GM19397 (cell line): ENCODE measurements at regions not wholly inside any gene's neighbourhood (a gene's known extent, or its start where the extent isn't known, plus 50 kb on each side); places are given as distances from the start of the nearest gene placed in this dataset.

ENCODE experiments used
- ATAC-seq: cut with Tn5 transposase; IDR thresholded peaks from one replicate; pipeline ENCODE4 v1.9.1; 2021; ENCODE audit warnings: mild to moderate bottlenecking, moderate library complexity; ENCODE audit not compliant: unreplicated experiment

- no peak for ATAC-seq
Measured at GRCh38 chr13:29909081-29909730, 58.8 kb upstream of the UBL3 start.

DNA sequence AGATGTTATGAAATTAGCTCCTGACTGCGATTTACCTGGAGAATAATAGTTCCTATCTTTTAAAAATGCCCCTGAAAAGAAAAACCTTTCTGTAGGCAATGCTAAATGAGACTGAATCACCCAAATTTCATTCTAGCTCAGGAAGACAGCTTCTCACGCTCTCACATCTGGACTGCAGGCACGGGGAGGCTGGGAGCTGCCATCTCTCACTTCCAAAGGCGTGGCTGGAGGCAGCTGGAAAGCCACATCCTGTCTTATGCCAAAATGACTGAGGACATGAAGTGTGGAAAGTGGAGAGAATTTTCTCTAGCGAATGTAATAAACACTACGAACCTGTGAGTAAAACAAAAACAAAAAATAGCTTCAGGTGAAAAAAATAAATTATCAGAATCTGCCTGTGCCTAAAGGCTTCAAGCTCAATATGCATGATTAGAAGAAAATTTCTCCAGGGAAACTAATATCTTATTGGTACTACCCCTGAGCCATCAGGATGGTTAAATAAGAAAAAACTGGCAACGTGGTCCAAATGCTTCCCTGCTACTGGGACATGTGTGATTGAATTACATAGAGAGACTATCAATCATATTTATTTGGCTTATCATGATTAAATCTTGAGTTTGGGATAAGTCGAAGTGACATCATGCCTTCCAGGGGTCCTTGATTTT, 58.1 kb upstream of the UBL3 start:
- no peak for ATAC-seq

- no peak for ATAC-seq
Measured at GRCh38 chr13:29907670-29908069, 57.3 kb upstream of the UBL3 start.

DNA sequence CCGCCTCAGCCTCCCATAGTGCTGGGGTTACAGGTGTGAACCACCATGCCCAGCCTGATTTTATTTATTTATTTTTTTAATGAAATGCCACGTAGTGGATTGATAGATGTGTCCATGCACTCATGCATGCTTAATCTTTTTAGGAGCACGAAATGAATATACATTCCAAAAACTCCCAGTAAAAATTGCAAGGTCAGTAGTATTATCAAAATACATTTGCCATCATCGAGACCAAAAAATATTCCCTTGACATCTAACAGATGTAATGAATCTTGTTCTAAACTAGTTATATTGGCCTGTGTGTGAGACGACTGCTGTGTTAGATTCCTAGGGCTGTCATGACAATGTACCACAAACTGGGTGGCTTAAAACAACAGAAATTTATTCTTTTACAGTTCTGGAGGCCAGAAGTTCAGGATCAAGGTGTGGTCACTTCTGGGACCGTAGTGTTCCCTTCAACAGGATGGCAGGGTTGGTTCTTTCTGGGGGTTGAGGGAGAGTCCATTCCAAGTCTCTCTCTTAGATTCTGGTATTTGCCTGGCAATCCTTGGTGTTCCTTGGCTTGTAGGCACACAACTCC, 56.1 kb upstream of the UBL3 start:
- no peak for ATAC-seq

GRCh38 chr13:29905845-29906244, 55.4 kb upstream of the UBL3 start:
- ATAC-seq = no peak

DNA sequence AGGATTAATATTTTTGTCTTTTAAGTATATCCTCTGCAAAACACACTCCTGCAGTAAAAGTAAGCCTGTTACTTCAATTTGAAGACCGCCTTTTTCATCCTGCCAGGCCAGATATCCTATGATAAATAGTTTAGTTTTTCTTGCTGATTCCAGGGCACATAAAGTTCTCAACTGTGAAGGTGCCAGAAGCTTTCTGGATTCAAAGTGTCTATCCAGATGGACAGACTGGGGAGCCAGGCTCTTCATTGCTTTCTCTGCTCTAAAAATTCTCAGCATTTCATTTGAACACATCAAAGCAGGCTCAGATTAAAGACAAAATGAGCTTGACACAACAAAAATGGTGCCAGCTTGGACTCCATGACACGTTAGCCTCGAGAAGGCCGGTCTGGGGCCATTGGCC, 53.6 kb upstream of the UBL3 start:
- ATAC-seq = no peak

DNA sequence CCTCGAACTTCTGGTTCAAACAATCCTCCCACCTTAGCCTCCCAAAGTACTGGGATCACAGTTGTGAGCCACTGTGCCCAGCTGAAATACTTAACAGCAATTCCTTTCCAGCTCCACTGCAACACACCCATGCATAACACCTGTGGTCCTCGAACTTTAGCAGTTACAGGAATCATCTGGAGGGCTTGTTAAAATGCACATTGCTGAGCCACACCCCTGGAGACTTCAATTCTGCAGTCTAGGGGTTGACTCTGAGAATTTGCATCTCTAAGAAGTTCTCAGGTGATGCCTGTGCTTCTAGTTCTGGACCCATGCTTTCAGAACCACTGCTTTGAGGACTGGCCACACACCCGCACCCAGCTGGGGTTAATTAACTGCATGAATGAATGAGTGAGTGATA, 53.1 kb upstream of the UBL3 start:
- ATAC-seq = no peak

DNA sequence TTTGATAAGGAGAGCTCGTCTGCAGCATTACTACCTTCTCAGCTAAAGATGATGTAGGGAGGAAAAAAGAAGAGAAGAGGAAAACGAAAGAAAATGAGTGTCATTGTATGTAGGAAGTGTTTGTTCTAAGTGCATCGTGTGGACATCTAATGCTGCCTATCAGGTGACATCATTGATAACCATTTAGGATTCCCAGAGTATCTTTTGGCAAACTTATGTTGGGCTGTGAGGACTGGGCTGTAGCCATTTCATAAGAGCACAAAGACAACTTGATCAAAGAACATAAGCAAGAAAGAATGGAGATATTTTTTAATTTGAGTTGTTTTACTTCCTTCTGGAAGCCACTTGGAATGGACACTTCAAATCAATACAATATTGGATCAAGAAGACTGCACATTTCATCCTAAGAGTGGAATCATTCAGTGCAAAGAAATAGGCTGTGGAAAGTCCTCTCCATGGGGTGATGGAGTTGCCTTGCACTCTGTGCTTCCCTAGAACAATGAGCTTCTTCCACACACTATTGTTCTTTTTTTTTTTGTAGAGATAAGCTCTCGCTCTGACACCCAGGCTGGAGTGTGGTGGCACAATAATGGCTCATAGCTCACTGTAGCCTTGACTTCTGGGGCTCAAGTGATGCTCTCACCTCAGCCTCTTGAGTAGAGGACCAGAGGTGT, 52.4 kb upstream of the UBL3 start:
- ATAC-seq = no peak

DNA sequence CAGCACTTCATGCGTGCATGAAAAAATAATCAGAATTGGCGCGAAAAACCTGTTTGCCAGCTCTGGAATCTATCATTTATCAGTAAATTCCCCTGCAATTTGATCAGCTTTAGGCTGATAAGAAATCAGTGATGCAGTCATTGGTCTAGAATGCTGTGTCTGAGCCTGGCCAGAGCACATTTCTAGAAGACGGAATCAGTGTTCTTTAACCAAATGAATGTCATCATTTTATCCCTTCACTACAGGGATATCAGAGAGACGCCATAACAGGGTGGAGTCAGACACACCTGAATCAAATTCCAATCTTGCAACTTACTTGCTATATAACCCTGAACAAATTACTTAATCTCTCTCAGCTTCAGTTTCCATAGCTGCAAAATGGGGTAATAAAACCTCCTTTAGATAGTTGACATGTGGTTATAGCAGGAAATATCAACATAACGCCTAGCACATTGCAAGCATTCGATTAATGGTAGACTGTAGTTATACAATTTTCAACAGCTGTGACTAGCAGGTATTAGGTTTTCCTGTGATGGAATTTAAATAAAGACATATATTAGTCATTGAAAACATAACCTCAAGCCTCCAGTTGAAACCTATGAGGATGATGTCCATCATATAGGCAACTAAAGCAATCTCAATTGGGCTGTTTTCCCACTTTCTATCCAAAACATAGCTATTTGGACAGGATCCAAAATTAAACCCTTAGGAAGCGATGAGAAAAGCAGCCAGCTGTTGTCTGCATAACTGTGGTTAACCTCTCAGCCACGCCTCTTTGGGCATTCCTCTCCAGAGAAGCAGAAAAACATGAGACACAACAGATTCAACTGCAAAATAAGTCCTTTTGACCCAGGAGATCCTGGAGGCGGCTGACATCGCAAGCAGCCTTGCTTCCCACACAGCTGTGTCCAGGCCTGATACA, 51.6 kb upstream of the UBL3 start:
- no peak for ATAC-seq
